ENCODE measurements at regions not wholly inside any gene's neighbourhood (a gene's known extent, or its start where the extent isn't known, plus 50 kb on each side); places are given as distances from the start of the nearest gene placed in this dataset.

DNA sequence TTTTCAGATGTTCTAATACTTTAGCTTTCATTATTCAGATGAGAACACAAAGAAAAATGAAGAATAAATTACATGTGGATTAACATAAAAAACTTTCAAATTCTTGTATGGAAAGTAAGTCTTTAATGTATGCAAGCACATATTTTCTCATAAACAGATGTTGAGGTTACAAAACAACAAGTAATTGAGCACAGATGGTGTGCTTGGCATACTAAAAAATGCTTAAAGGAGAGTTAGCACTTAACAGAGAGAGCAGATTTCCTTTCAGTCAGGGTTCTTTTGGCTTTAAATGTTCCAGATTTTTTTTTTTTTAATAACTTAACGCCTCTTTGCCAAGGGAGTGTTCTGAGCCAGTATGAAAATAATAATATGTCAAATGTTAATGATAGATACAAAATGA, 96.0 kb downstream of the RASSF9 start:
- CTCF ChIA-PET, result no interaction called here

DNA sequence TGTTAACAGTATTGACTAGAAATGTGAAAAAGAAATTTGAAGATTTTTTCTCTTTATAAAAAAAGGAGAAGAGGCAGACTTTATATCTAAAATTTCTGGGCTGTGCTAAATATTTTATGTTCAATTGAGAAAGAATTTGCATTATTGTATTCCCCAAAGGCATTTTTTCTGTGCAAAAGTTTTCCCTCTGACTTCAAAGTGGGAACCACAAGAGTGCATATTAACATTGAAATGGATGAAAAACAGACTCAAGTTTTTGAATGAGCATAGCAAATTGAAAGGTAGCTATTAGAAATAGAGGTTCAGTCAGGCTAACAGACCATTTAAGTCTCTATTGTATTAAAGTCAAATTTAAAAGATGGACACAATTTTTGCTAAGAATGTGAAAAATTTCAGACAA, 95.2 kb downstream of the RASSF9 start:
- H3K36me3 ChIP-seq (ENCODE audit: insufficient read depth, low read length, poor library complexity, severe bottlenecking), result no peaks in the 10 kb centered on the region
- intact Hi-C loops (cut with micrococcal nuclease; ENCODE audit: unreplicated experiment), result no loop called here
- BruUV-seq (replicated peaks), result no TSS peak
- no peaks in the 10 kb centered on the region for H3K27me3 ChIP-seq (replicated peaks; ENCODE audit: insufficient read depth, low read depth, low read length, poor library complexity)
- no peak for TF ChIP-seq EZH2 (IDR thresholded peaks at IDR 0.05; ENCODE audit: borderline replicate concordance, low read depth, low read length, poor library complexity, severe bottlenecking)
- TF ChIP-seq, protein P1, sequence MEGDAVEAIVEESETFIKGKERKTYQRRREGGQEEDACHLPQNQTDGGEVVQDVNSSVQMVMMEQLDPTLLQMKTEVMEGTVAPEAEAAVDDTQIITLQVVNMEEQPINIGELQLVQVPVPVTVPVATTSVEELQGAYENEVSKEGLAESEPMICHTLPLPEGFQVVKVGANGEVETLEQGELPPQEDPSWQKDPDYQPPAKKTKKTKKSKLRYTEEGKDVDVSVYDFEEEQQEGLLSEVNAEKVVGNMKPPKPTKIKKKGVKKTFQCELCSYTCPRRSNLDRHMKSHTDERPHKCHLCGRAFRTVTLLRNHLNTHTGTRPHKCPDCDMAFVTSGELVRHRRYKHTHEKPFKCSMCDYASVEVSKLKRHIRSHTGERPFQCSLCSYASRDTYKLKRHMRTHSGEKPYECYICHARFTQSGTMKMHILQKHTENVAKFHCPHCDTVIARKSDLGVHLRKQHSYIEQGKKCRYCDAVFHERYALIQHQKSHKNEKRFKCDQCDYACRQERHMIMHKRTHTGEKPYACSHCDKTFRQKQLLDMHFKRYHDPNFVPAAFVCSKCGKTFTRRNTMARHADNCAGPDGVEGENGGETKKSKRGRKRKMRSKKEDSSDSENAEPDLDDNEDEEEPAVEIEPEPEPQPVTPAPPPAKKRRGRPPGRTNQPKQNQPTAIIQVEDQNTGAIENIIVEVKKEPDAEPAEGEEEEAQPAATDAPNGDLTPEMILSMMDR (conservative IDR thresholded peaks at IDR 0.05; ENCODE audit: low read depth, low read length), result no peak
- peaks cover 19% of the 10 kb centered on the region for H3K4me1 ChIP-seq (ENCODE audit: insufficient read depth, low read length, poor library complexity, severe bottlenecking)
- H3K4me3 ChIP-seq (ENCODE audit: low read depth, low read length, poor library complexity, severe bottlenecking), result no peak overlapping the region
- no peaks in the 10 kb centered on the region for H3K9me3 ChIP-seq (ENCODE audit: low read depth, low read length, poor library complexity, severe bottlenecking)
- ChIA-PET CTCF (no interaction called here), POLR2A (ENCODE audit: low non-redundant PET) (no interaction called here)
- H3K27ac ChIP-seq (ENCODE audit: low read depth, low read length, poor library complexity, severe bottlenecking), result no peak overlapping the region
- DNase-seq (ENCODE audit: low spot score), result peak; percentile 3

More for the DNA sequence above, 96.0 kb downstream of the RASSF9 start:
- no TSS peak for BruUV-seq (replicated peaks)
- H3K36me3 ChIP-seq (ENCODE audit: insufficient read depth, low read length, poor library complexity, severe bottlenecking), result no peaks in the 10 kb centered on the region
- H3K4me1 ChIP-seq (ENCODE audit: insufficient read depth, low read length, poor library complexity, severe bottlenecking), result peaks cover 19% of the 10 kb centered on the region
- TF ChIP-seq, protein P1 (conservative IDR thresholded peaks at IDR 0.05; ENCODE audit: low read depth, low read length), result no peak
- TF ChIP-seq EZH2 (IDR thresholded peaks at IDR 0.05; ENCODE audit: borderline replicate concordance, low read depth, low read length, poor library complexity, severe bottlenecking), result no peak
- intact Hi-C loops (cut with micrococcal nuclease; ENCODE audit: unreplicated experiment), result no loop called here
- POLR2A ChIA-PET (ENCODE audit: low non-redundant PET), result no interaction called here
- H3K27ac ChIP-seq (ENCODE audit: low read depth, low read length, poor library complexity, severe bottlenecking), result no peak overlapping the region
- no peak overlapping the region for H3K4me3 ChIP-seq (ENCODE audit: low read depth, low read length, poor library complexity, severe bottlenecking)
- peak; percentile 63 for DNase-seq (ENCODE audit: low spot score)
- H3K27me3 ChIP-seq (replicated peaks; ENCODE audit: insufficient read depth, low read depth, low read length, poor library complexity), result no peaks in the 10 kb centered on the region
- no peaks in the 10 kb centered on the region for H3K9me3 ChIP-seq (ENCODE audit: low read depth, low read length, poor library complexity, severe bottlenecking)

DNA sequence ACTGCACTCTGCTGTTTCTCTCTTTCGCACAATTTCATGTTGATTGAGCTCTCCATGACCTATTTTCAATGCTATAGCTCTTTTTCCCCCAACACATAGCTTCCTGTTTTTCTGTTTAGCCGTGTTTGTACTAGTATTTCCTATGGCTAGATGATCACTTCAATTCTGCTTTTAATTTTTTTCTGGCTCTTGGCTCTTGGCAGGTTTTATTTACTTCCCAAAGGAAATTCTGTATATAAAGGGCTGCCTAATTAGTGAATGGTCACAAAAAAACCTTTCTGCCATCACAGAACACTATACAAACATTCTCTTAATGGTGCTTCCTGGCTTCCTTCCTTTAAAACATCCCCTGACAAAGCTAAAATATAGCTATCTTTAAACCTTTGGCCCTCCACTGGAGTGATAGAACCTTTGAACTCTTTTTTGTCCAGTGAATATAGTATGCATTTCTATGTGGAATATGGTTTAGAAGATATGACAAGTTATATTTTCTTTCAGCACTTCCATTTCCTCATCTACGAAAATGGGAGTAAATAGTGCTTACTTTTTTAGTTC, 88.2 kb downstream of the RASSF9 start:
- Histone ChIP-seq H3K36me3 (ENCODE audit: insufficient read depth, low read length, poor library complexity, severe bottlenecking) (no peaks in the 10 kb centered on the region), H3K27me3 (replicated peaks; ENCODE audit: insufficient read depth, low read depth, low read length, poor library complexity) (no peaks in the 10 kb centered on the region), H3K4me3 (ENCODE audit: low read depth, low read length, poor library complexity, severe bottlenecking) (no peak overlapping the region), H3K27ac (ENCODE audit: low read depth, low read length, poor library complexity, severe bottlenecking) (no peak overlapping the region), H3K4me1 (ENCODE audit: insufficient read depth, low read length, poor library complexity, severe bottlenecking) (no peaks in the 10 kb centered on the region), H3K9me3 (ENCODE audit: low read depth, low read length, poor library complexity, severe bottlenecking) (no peaks in the 10 kb centered on the region)
- BruUV-seq (replicated peaks), result no TSS peak
- ChIA-PET POLR2A (ENCODE audit: low non-redundant PET) (no interaction called here), CTCF (no interaction called here)
- TF ChIP-seq, protein P1 (conservative IDR thresholded peaks at IDR 0.05; ENCODE audit: low read depth, low read length), result no peak
- no peak for TF ChIP-seq EZH2 (IDR thresholded peaks at IDR 0.05; ENCODE audit: borderline replicate concordance, low read depth, low read length, poor library complexity, severe bottlenecking)
- intact Hi-C loops (cut with micrococcal nuclease; ENCODE audit: unreplicated experiment), result no loop called here
- no peak for DNase-seq (ENCODE audit: low spot score)

Measured in A673 (cell line).